B cell (primary cell): ENCODE measurements at regions not wholly inside any gene's neighbourhood (a gene's known extent, or its start where the extent isn't known, plus 50 kb on each side); places are given as distances from the start of the nearest gene placed in this dataset.

Experiments
- EZH2 ChIP-seq: IDR thresholded peaks from 2 replicates; pipeline ENCODE4 v1.6.1; 2012; ENCODE audit warnings: borderline replicate concordance, low read depth, mild to moderate bottlenecking, moderate library complexity, low read length; ENCODE audit not compliant: insufficient read depth, poor library complexity, severe bottlenecking
- TF ChIP-seq, protein P1 (sequence below): fragments of 200-600 bp; IDR thresholded peaks from one replicate; pipeline ENCODE4 v1.8.0; 2022; ENCODE audit warnings: antibody characterized with exemption, mild to moderate bottlenecking

- TF ChIP-seq, protein P1, sequence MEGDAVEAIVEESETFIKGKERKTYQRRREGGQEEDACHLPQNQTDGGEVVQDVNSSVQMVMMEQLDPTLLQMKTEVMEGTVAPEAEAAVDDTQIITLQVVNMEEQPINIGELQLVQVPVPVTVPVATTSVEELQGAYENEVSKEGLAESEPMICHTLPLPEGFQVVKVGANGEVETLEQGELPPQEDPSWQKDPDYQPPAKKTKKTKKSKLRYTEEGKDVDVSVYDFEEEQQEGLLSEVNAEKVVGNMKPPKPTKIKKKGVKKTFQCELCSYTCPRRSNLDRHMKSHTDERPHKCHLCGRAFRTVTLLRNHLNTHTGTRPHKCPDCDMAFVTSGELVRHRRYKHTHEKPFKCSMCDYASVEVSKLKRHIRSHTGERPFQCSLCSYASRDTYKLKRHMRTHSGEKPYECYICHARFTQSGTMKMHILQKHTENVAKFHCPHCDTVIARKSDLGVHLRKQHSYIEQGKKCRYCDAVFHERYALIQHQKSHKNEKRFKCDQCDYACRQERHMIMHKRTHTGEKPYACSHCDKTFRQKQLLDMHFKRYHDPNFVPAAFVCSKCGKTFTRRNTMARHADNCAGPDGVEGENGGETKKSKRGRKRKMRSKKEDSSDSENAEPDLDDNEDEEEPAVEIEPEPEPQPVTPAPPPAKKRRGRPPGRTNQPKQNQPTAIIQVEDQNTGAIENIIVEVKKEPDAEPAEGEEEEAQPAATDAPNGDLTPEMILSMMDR = no peak
- TF ChIP-seq EZH2 = no peak
Observed at GRCh38 chr10:129075927-129076326, 391.1 kb upstream of the MGMT start.
